Neural progenitor cell (in vitro differentiated cells): ENCODE measurements at regions not wholly inside any gene's neighbourhood (a gene's known extent, or its start where the extent isn't known, plus 50 kb on each side); places are given as distances from the start of the nearest gene placed in this dataset.

Experiments used
- EZH2 ChIP-seq: fragments of 200-600 bp; sonication (generic); IDR thresholded peaks from 2 replicates; pipeline ENCODE4 v1.6.1; 2017; ENCODE audit warnings: antibody characterized with exemption, mild to moderate bottlenecking, moderate library complexity
- EZH2phosphoT487 ChIP-seq: fragments of 200-600 bp; sonication (generic); IDR thresholded peaks from 2 replicates; pipeline ENCODE4 v1.6.1; 2017; ENCODE audit warnings: antibody characterized with exemption
- TF ChIP-seq, protein P1 (sequence below): fragments of 200-600 bp; sonication (generic); IDR thresholded peaks from 2 replicates; pipeline ENCODE4 v1.5.1; 2017; ENCODE audit warnings: antibody characterized with exemption, mild to moderate bottlenecking

DNA sequence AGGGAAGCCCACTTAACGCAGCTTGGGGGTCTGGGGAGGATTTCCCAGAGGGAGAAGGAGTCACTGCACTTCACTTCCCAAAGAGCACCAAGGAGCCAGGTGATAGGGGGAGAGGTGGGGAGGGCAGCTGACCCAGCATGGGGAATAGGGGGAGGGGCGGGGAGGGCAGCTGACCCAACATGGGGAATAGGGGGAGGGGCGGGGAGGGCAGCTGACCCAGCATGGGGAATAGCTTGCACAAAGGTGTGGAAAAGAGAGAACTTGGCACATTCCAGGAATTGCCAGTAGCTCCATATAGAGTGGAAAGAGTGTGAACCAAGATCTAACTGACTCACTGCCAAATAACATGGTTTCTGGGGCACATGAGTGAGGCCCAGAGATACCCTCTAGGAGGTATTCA lies 110.3 kb downstream of the CCT6B start:
- no peak for TF ChIP-seq EZH2
- TF ChIP-seq, protein P1, sequence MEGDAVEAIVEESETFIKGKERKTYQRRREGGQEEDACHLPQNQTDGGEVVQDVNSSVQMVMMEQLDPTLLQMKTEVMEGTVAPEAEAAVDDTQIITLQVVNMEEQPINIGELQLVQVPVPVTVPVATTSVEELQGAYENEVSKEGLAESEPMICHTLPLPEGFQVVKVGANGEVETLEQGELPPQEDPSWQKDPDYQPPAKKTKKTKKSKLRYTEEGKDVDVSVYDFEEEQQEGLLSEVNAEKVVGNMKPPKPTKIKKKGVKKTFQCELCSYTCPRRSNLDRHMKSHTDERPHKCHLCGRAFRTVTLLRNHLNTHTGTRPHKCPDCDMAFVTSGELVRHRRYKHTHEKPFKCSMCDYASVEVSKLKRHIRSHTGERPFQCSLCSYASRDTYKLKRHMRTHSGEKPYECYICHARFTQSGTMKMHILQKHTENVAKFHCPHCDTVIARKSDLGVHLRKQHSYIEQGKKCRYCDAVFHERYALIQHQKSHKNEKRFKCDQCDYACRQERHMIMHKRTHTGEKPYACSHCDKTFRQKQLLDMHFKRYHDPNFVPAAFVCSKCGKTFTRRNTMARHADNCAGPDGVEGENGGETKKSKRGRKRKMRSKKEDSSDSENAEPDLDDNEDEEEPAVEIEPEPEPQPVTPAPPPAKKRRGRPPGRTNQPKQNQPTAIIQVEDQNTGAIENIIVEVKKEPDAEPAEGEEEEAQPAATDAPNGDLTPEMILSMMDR, result no peak
- no peak for TF ChIP-seq EZH2phosphoT487
